ENCODE measurements at regions not wholly inside any gene's neighbourhood (a gene's known extent, or its start where the extent isn't known, plus 50 kb on each side); places are given as distances from the start of the nearest gene placed in this dataset.

DNA sequence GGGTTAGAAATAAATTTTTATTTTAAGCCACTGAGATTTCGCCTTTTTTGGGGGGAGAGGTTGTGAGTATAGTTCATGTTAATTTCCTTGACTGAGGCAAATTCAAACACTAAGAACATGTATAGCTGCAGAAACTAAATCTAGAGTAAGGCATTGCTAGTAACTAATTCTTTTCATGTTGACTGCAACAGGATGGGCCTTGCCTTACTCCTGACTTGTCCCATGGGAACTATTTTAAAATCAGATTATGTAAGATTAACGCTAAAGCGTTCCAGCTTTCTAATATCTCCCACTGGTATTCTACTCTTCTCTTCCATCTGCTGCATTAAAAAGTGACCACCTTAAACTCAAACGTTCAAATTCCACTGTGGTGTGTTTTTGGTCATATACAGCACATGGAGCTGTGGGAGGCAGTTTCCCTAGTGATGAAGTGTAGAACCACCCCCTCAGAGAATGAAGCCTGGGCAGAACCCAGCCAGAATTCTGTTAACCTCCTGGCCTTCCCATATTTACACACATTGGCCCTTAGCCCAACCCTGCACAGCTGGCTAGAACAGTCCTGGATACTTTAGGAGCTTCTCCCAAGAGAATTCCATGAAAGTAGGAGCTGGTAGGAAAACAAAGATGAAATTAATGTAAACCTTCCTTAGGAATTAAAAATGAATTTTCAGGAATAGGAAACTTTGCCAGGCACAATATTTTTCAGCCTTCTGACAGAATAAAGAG lies 687.8 kb downstream of the SLC4A3 start:
- WGBS (ENCODE audit: extremely low coverage, insufficient read length, low lambda C conversion rate), result no CpG with 5 or more reads among the region's 4 CpGs
- no peak overlapping the region for H3K23ac ChIP-seq (ENCODE audit: insufficient read length, low read depth, low read length)
- no peaks in the 10 kb centered on the region for H3K27me3 ChIP-seq (ENCODE audit: insufficient read depth, low read length)
- H4K20me1 ChIP-seq (ENCODE audit: control insufficient read depth, insufficient read depth, insufficient read length), result no peaks in the 10 kb centered on the region
- H3K9me3 ChIP-seq (ENCODE audit: control insufficient read depth, low read depth, low read length), result no peaks in the 10 kb centered on the region
- H2BK120ac ChIP-seq (ENCODE audit: low read depth, low read length, poor library complexity, severe bottlenecking), result no peak overlapping the region
- no peak overlapping the region for H4K5ac ChIP-seq (ENCODE audit: insufficient read length, low read depth, low read length)
- no peaks in the 10 kb centered on the region for H3K4me1 Mint-ChIP-seq
- H3K27ac ChIP-seq (ENCODE audit: insufficient read length, low read depth, low read length), result no peak overlapping the region
- no peaks in the 10 kb centered on the region for H3K79me2 ChIP-seq (ENCODE audit: insufficient read depth, low read length)
- no peak overlapping the region for H3K56ac ChIP-seq (ENCODE audit: insufficient read length, low read depth, low read length)
- H3K18ac ChIP-seq (ENCODE audit: insufficient read length, low read depth, low read length), result no peak overlapping the region
- H2AK5ac ChIP-seq (ENCODE audit: insufficient read length, low read length), result no peak overlapping the region
- H3K4me1 ChIP-seq (ENCODE audit: insufficient read depth, low read length), result no peaks in the 10 kb centered on the region
- H3K14ac ChIP-seq (ENCODE audit: insufficient read depth, low read length), result no peak overlapping the region
- H3K36me3 Mint-ChIP-seq (ENCODE audit: insufficient read depth in 1 of 3, low read depth in 3 of 3), result no peaks in the 10 kb centered on the region
- no peaks in the 10 kb centered on the region for H3K23me2 ChIP-seq (ENCODE audit: insufficient read length, low read depth, low read length, poor library complexity, severe bottlenecking)
- no peak for DNase-seq
- TF ChIP-seq, protein P1, sequence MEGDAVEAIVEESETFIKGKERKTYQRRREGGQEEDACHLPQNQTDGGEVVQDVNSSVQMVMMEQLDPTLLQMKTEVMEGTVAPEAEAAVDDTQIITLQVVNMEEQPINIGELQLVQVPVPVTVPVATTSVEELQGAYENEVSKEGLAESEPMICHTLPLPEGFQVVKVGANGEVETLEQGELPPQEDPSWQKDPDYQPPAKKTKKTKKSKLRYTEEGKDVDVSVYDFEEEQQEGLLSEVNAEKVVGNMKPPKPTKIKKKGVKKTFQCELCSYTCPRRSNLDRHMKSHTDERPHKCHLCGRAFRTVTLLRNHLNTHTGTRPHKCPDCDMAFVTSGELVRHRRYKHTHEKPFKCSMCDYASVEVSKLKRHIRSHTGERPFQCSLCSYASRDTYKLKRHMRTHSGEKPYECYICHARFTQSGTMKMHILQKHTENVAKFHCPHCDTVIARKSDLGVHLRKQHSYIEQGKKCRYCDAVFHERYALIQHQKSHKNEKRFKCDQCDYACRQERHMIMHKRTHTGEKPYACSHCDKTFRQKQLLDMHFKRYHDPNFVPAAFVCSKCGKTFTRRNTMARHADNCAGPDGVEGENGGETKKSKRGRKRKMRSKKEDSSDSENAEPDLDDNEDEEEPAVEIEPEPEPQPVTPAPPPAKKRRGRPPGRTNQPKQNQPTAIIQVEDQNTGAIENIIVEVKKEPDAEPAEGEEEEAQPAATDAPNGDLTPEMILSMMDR (conservative IDR thresholded peaks at IDR 0.05), result no peak
- H2BK12ac ChIP-seq (ENCODE audit: insufficient read length, low read depth, low read length), result no peak overlapping the region
- no peaks in the 10 kb centered on the region; a peak in 1 of 5 replicates for H3K9me3 Mint-ChIP-seq
- no peak overlapping the region for H3K4me3 Mint-ChIP-seq
- no peak overlapping the region for H3K27ac Mint-ChIP-seq
- H3K79me1 ChIP-seq (ENCODE audit: insufficient read depth, low read depth, low read length, poor library complexity, severe bottlenecking), result no peaks in the 10 kb centered on the region
- no peak overlapping the region for H4K91ac ChIP-seq (ENCODE audit: insufficient read length, low read depth, low read length)
- no peak overlapping the region for H3T11ph ChIP-seq (ENCODE audit: low read length)
- H3K27me3 Mint-ChIP-seq (ENCODE audit: low read depth), result no peaks in the 10 kb centered on the region; the same call in 1 of the 2 replicates
- no peak overlapping the region for H3K9ac ChIP-seq (ENCODE audit: extremely low read depth, insufficient read length, low read length)
- H4K8ac ChIP-seq (replicated peaks; ENCODE audit: insufficient read length, low read depth, low read length), result no peak overlapping the region
- no peak overlapping the region for H2BK15ac ChIP-seq (ENCODE audit: low read depth, low read length)
- no peak overlapping the region for H2BK20ac ChIP-seq (ENCODE audit: low read depth, low read length, poor library complexity, severe bottlenecking)
- no peak overlapping the region for H3K4ac ChIP-seq (ENCODE audit: low read depth, low read length)
- H2AFZ ChIP-seq (ENCODE audit: low read length), result no peak overlapping the region
- no peak overlapping the region for H3K4me2 ChIP-seq (ENCODE audit: insufficient read depth, insufficient read length, low read length)
- no peak overlapping the region for H2BK5ac ChIP-seq (ENCODE audit: insufficient read length, low read length)
